ELF-1 (cell line): ENCODE measurements at regions not wholly inside any gene's neighbourhood (a gene's known extent, or its start where the extent isn't known, plus 50 kb on each side); places are given as distances from the start of the nearest gene placed in this dataset.
"Not testable (repeated sequence)": the region's sequence is repeated elsewhere in the genome, so short reads cannot be mapped to it uniquely, and the experiment has no call there.

Experiments used
- DNase-seq: peaks from one replicate; pipeline ENCODE4 v3.0.0-alpha.2; 2016; ENCODE audit warnings: low read depth, low spot score

GRCh38 chr1:83135524-83136157 is 863.3 kb downstream of the TTLL7 start:
- DNase-seq, result not testable (repeated sequence)

- not testable (repeated sequence) for DNase-seq
These were observed 864.5 kb downstream of the TTLL7 start for GRCh38 chr1:83134322-83135014.

- no peak for DNase-seq
These were observed 867.3 kb downstream of the TTLL7 start for GRCh38 chr1:83131692-83131955.

GRCh38 chr1:83130886-83131691 is 867.8 kb downstream of the TTLL7 start:
- no peak for DNase-seq

GRCh38 chr1:83129107-83129506 is 869.8 kb downstream of the TTLL7 start:
- DNase-seq, result no peak

- DNase-seq, result no peak
These were observed 873.5 kb downstream of the TTLL7 start for GRCh38 chr1:83125456-83125855.

GRCh38 chr1:83123019-83123418 is 875.9 kb downstream of the TTLL7 start:
- DNase-seq, result no peak

GRCh38 chr1:83118472-83118871 is 880.5 kb downstream of the TTLL7 start:
- DNase-seq, result no peak

- DNase-seq, result not testable (repeated sequence)
These were observed 881.9 kb downstream of the TTLL7 start for GRCh38 chr1:83117030-83117429.

GRCh38 chr1:83115785-83116184 is 883.1 kb downstream of the TTLL7 start:
- DNase-seq, result no peak

GRCh38 chr1:83114136-83114834 is 884.6 kb downstream of the TTLL7 start:
- DNase-seq, result no peak

- no peak for DNase-seq
These were observed 885.3 kb downstream of the TTLL7 start for GRCh38 chr1:83113652-83114051.

- no peak for DNase-seq
These were observed 886.6 kb downstream of the TTLL7 start for GRCh38 chr1:83112248-83112885.

- no peak for DNase-seq
These were observed 888.8 kb downstream of the TTLL7 start for GRCh38 chr1:83110156-83110555.

- no peak for DNase-seq
These were observed 889.2 kb downstream of the TTLL7 start for GRCh38 chr1:83109692-83110091.

GRCh38 chr1:83104558-83104957 is 894.4 kb downstream of the TTLL7 start:
- DNase-seq, result no peak

GRCh38 chr1:83103341-83103740 is 895.6 kb downstream of the TTLL7 start:
- no peak for DNase-seq

- DNase-seq, result peak; percentile 15
These were observed 896.3 kb downstream of the TTLL7 start for GRCh38 chr1:83102630-83103071.

- no peak for DNase-seq
These were observed 897.5 kb downstream of the TTLL7 start for GRCh38 chr1:83101406-83101805.

GRCh38 chr1:83100133-83100532 is 898.8 kb downstream of the TTLL7 start:
- DNase-seq, result no peak

- no peak for DNase-seq
These were observed 900.1 kb downstream of the TTLL7 start for GRCh38 chr1:83098791-83099190.

- no peak for DNase-seq
These were observed 900.8 kb downstream of the TTLL7 start for GRCh38 chr1:83098131-83098530.
